AG09309 (cell line): ENCODE measurements at regions not wholly inside any gene's neighbourhood (a gene's known extent, or its start where the extent isn't known, plus 50 kb on each side); places are given as distances from the start of the nearest gene placed in this dataset.

ENCODE experiments used
- DNase-seq: peaks from one replicate; pipeline ENCODE4 v3.0.0-alpha.2; 2010; ENCODE audit warnings: low read depth
- H3K4me3 ChIP-seq: 2 replicates; pipeline ENCODE4 v1.5.1; 2011; ENCODE audit warnings: mild to moderate bottlenecking, low read depth, low read length, moderate library complexity; ENCODE audit not compliant: control insufficient read depth
- TF ChIP-seq, protein P1 (sequence below): IDR thresholded peaks from 2 replicates; pipeline ENCODE4 v1.5.1; 2011; ENCODE audit warnings: mild to moderate bottlenecking, low read depth, low read length, inconsistent platforms; ENCODE audit not compliant: insufficient read depth, control insufficient read depth; ENCODE audit errors: missing control alignments

GRCh38 chrX:117095393-117095792 is 632.6 kb upstream of the CT83 start:
- H3K4me3 ChIP-seq, result no peak overlapping the region
- DNase-seq, result no peak
- TF ChIP-seq, protein P1, sequence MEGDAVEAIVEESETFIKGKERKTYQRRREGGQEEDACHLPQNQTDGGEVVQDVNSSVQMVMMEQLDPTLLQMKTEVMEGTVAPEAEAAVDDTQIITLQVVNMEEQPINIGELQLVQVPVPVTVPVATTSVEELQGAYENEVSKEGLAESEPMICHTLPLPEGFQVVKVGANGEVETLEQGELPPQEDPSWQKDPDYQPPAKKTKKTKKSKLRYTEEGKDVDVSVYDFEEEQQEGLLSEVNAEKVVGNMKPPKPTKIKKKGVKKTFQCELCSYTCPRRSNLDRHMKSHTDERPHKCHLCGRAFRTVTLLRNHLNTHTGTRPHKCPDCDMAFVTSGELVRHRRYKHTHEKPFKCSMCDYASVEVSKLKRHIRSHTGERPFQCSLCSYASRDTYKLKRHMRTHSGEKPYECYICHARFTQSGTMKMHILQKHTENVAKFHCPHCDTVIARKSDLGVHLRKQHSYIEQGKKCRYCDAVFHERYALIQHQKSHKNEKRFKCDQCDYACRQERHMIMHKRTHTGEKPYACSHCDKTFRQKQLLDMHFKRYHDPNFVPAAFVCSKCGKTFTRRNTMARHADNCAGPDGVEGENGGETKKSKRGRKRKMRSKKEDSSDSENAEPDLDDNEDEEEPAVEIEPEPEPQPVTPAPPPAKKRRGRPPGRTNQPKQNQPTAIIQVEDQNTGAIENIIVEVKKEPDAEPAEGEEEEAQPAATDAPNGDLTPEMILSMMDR, result no peak

DNA sequence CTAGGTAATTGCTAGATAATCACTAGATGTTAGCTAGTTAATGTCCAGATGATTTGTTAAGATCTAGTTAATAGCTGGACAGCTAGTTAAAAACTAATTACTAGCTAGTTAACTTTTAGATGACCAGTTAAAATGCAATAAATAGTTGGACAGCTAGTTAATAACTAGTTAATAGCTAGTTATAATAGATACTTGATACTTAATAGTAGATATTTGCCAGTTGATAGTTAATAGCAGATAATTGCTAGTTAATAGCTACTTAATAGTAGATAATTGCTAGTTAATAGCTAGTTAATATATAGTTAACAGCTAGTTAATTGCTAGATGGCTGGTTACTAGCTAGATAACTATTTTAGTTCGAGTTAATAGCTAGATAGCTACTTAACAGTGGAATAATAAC is 631.4 kb upstream of the CT83 start:
- H3K4me3 ChIP-seq, result no peak overlapping the region
- DNase-seq, result no peak
- TF ChIP-seq, protein P1, result no peak

GRCh38 chrX:117093319-117093718 is 630.5 kb upstream of the CT83 start:
- no peak overlapping the region for H3K4me3 ChIP-seq
- DNase-seq, result no peak
- TF ChIP-seq, protein P1, result no peak

DNA sequence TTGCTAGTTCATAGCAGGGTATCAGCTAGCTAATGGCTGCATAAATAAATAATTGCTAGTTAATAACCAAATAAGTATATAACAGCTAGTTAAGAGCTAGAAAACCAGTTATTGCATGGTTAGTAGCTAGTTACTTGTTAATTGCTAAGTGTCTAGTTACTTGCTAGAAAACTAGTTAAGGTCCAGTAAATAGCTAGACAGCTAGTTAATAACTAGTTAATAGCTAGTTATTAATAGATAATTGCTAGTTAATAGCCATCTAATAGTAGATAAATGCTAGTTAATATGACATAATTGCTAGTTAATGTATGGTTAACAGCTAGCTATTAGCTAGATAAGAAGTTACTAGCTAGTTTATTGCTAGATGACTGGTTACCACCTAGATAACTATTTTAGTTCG is 629.9 kb upstream of the CT83 start:
- TF ChIP-seq, protein P1, result no peak
- H3K4me3 ChIP-seq, result no peak overlapping the region
- no peak for DNase-seq

- no peak for DNase-seq
- TF ChIP-seq, protein P1, result no peak
Observed at GRCh38 chrX:117063224-117063623, 600.4 kb upstream of the CT83 start.

DNA sequence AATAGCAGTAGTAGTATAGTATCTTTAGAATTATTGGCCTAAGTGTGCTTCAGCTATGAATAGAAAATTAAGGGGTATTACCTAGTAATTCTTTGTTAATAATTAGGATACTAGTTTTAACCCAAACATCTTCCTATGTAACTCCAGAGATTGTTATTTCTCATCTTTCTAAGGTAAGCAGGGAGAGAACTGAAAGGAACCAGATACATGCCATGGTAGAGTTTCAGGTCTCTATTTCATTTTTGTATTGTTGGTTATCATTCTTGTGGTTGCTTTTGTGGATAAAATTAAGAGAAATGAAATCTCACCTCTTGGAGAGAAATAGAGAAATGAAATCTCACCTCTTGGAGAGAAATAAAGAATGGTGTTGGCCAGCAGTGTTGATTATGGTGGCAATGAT is 597.1 kb upstream of the CT83 start:
- no peak for DNase-seq
- H3K4me3 ChIP-seq, result no peak overlapping the region
- TF ChIP-seq, protein P1, result no peak

More at GRCh38 chrX:117063224-117063623, 600.4 kb upstream of the CT83 start:
- H3K4me3 ChIP-seq, result no peak overlapping the region

- TF ChIP-seq, protein P1, result no peak
- no peak for DNase-seq
- no peak overlapping the region for H3K4me3 ChIP-seq
Observed at GRCh38 chrX:117053260-117053659, 590.5 kb upstream of the CT83 start.
